Stimulated activated CD4-positive, alpha-beta T cell treated with anti-CD3 and anti-CD28 coated beads, Interleukin-4, amount 100 ng/mL, for 48 hours (primary cell): ENCODE measurements at regions not wholly inside any gene's neighbourhood (a gene's known extent, or its start where the extent isn't known, plus 50 kb on each side); places are given as distances from the start of the nearest gene placed in this dataset.
"Not testable (repeated sequence)": the region's sequence is repeated elsewhere in the genome, so short reads cannot be mapped to it uniquely, and the experiment has no call there.

Source experiments
- DNase-seq, 2 donors: peaks; one replicate each; pipeline ENCODE4 v3.0.0-alpha.2; 2020; ENCODE audit warnings: low read depth in 2 of 2

DNA sequence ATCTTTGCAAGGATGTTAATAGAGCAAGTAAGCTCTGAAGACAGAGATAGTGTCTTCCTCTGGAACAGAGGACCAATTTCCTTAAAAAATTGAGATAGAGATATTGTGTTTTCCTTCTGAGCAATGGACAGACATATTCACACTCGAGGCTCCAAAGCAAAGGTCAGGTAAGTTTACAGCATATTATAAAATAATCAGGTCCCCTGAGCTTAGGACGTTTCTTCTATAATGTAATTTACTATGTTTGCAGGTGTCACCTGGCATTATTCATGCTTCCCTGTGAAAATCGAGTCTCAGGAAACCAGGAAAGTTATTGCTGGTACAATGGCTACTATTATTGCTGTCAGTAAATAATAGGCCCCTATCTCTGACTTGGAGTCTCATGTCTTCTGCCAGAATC, 1135.8 kb upstream of the ACVR2A start:
- DNase-seq: no peak

GRCh38 chr2:146701183-146701582, 1143.6 kb upstream of the ACVR2A start:
- no peak for DNase-seq

DNA sequence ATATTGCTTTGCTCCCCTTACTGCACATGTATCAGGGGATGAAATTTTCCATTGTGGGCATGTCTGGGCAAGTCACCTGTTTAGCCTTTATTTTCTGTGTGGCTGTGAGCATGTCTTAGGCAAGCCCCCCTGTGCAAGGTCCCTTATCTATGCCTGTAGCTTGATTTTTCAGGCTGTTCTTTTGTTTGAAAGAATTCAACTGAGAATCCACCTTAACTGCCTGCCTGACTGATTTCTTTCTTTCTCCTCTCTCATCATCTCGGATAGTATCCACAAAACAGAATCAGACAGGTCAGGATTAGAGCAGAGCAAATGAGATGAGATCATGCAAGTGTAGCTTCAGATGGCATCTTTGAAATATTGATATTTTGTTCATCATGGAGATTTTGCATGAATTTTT, 1147.5 kb upstream of the ACVR2A start:
- no peak for DNase-seq

GRCh38 chr2:146696787-146697186, 1148.0 kb upstream of the ACVR2A start:
- not testable (repeated sequence) for DNase-seq

DNA sequence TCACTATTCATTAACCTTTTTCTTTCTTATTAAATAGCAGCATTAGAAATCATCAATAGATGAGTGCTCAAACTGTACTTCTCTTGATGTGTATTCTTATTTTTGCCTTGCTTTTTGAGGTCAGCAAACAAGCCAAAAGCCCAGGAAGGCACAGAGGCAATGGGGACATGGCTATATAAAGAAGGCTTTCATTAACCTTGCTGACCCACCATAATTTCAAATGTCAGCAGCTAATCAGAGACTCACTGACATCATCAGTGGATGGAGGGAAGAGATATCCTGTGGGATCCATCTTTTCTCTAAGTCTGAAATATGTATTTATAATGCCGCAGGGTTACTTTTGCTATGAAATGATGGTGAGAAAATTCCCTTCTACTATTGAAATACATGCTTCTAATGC, 1162.8 kb upstream of the ACVR2A start:
- DNase-seq: no peak

GRCh38 chr2:146678516-146678915, 1166.3 kb upstream of the ACVR2A start:
- no peak for DNase-seq

DNA sequence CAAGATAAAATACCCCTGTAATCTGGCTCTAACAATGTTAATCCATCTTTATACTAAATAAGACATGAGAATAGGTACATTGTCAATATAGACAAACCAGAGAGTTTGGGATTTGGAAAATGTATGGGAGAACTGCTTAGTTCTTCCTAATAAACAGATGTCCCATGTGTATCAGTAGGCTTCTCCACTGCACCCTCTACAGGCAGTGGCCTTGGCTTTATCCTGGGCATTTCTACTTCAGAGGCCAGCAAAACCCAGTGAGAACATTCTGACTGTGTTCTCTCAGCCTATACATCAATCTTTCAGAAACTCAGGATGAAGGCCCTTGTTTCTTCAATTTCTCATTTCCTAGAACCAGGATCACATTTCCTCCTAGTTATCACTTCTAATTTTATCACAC, 1167.5 kb upstream of the ACVR2A start:
- DNase-seq: no peak

- DNase-seq: no peak
These were observed 1175.1 kb upstream of the ACVR2A start for GRCh38 chr2:146669735-146670134.

- no peak for DNase-seq
These were observed 1178.5 kb upstream of the ACVR2A start for GRCh38 chr2:146666340-146666739.

GRCh38 chr2:146665800-146666199, 1179.0 kb upstream of the ACVR2A start:
- DNase-seq: no peak

GRCh38 chr2:146661473-146662096, 1183.2 kb upstream of the ACVR2A start:
- no peak for DNase-seq

DNA sequence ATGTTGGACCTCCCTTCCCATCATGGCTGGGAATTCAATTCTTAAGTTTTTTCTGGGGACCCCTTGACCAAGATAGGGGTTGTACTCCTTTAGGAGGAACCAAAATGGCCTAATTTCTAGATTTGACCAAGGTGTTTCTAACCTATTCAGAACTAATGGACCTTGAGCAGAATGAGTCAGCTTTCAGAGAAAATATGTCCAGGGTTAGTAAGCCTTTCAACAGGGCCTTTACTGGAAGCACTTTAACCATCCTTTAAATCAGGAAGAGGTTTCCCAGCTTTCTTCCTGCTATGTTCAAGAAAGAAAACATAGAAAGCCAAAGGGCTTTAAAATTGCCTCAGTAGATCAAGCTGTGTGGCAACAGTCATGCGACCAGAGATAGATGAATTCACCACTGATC, 1184.9 kb upstream of the ACVR2A start:
- no peak for DNase-seq

GRCh38 chr2:146652311-146652710, 1192.5 kb upstream of the ACVR2A start:
- DNase-seq: no peak

DNA sequence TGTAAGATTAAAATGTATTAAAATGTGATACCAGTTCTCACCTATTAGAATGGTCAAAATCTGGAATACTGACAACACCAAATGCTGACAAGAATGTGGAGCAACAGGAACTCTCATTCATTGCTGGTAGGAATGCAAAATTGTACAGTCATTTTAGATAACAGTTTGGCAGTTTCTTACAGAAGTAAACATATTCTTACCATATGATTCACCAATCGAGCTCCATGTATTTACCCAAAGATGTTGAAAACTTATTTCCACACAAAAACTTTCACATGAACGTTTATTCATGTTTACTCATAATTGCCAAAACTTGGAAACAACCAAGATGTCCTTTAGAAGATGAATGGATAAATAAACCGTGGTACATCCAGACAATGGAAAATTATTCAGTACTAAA, 1193.5 kb upstream of the ACVR2A start:
- DNase-seq: no peak

DNA sequence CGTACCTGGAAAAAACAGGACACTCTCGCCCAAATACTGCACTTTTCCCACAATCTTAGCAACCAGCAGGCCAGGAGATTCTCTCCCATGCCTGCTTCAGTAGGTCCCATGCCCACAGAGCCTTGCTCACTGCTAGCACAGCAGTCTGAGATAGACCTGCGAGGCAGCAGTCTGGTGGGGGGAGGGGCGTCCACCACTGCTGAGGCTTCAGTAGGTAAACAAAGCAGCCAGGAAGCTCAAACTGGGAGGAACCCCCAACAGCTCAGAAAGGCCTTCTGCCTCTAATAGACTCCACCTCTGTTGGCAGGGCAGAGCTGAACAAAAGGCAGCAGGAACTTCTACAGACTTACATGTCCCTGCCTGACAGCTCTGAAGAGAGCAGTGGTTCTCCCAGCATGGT, 1202.8 kb upstream of the ACVR2A start:
- no peak for DNase-seq

DNA sequence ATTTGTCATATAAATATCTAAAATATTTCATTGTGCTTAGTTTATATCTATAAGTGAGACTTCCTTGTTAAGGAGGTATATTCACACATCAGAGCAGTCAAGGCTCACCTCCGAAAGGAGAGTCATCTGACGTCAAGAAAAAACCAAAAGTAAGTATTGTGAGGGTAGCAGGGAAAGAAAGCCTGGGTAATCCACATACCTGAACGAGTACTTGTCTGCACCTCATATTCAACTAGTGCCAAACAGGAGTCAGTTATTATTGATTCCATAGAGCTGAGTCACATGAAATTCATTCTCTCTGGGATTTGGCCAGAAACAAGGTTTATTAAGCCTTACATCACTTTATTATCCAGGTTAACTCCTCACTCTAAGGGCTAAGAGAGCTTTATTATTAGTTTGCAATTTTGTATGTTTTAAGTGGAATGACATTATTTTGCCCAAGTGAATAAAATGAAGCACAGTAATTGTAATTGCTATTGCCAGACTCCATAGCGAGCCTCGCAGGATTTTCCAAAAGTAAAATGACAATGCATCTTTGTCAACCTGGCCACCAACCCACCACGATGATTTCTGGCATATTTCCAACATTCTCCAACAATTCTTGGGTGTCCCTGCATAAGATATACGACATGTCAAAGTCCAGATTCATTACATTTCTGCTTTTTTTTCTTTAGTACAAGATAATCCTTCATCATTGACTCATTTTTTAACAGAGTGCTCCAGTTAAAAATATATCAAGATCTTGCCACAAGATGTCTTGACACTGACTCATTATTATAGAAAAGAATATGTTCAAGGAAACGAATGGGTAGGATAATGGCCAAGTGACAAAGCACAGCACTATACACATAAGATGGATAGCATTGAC, 1210.4 kb upstream of the ACVR2A start:
- no peak for DNase-seq

DNA sequence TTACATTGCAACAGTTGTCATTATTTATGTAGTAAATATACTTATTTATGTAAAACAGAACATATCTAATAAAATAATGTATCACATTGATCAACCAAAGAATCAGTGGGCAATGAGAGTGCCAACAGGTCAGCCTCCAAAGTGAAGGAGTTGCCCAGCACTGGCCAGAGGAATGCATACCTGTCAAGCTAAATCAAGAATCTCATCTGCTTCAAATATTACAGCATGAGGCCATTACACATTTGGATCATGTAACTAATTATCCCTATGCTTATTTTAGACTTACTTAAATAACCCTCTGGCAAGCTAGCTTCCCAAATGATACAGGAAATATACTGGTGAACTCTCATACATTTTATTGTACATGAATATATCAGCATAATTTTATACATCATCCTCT, 1211.7 kb upstream of the ACVR2A start:
- no peak for DNase-seq

DNA sequence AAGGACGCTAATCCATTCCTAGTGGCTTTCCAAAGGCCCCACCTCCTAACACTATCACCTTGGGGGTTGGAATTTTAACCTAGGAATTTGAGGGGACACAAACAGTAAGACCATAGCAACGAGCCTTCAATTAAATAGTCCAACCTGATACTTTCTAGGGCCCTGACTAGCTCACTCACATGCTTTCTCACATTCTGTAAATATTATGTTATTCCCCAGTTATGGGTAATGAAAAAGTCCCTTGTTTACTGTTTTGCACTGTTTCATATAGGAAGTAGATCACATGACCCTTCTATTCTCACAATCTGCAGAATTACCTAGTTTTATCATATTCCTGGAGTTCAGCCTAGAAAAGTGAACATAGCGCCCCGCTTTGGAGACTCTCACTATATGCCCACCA, 1212.1 kb upstream of the ACVR2A start:
- DNase-seq: no peak

GRCh38 chr2:146624430-146625160, 1220.2 kb upstream of the ACVR2A start:
- DNase-seq: no peak

GRCh38 chr2:146623771-146624170, 1221.1 kb upstream of the ACVR2A start:
- DNase-seq: no peak

DNA sequence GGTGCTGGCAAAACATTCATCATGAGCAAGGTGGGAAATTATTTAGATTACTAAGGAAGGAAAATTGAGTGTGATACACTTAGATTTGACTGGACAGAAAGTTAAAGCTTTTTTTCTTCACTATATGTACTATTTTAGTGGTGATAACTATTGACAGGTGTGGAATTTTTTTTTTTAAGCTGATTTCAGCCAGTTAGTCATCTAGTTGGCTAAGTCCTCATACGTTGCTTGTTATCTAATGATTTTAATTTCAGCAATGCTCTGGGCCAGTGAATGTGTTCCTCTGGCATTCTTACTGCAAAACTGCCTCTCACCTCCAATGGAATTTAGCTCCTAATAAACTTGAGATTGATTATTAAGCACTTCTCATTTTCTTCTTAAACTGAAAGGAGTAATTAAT, 1223.2 kb upstream of the ACVR2A start:
- DNase-seq: no peak

GRCh38 chr2:146615778-146616177, 1229.1 kb upstream of the ACVR2A start:
- no peak for DNase-seq

DNA sequence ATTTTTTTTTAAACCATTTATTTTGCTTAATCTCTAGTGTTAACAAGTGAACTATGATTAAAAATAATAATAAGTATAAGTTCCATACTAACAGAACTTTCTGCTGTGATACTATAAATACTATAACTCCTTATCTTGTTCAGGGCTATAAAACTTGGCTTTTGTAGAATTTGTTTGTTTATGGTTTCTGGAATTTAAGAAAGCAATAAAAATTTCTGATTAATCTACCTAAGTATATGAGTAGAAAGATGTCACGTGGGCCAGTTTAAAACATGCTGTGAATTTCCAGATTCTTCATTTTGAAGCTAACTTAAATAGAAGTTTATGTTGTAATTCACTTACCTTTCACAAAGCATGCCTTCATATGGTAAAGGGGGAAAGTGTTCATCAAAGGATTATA, 1236.3 kb upstream of the ACVR2A start:
- DNase-seq: no peak
